GM12878 (cell line): ENCODE measurements at regions not wholly inside any gene's neighbourhood (a gene's known extent, or its start where the extent isn't known, plus 50 kb on each side); places are given as distances from the start of the nearest gene placed in this dataset.

Experiments
- ATAC-seq: fragments of 200-7000 bp; cut with Tn5 transposase; 3 replicates; pipeline ENCODE4 v1.9.1; 2020; ENCODE audit warnings: mild to moderate bottlenecking, moderate library complexity
- BruUV-seq: library from RNA; stranded (reverse); fragments of 400-500 nt; replicated peaks from 2 replicates; lab custom pipeline; 2021; lab: Mats Ljungman, UMichigan
- CTCF ChIA-PET: fragments of 300-600 bp; sonication (Branson Sonifier 250); formaldehyde crosslinking; extraction: SDS; loops from one replicate; lab custom pipeline; 2021; ENCODE audit warnings: inconsistent platforms; lab: Yijun Ruan, JAX
- POLR2A ChIA-PET: fragments of 350-600 bp; formaldehyde crosslinking; extraction: SDS; loops from one replicate; lab custom pipeline; 2021; ENCODE audit warnings: inconsistent platforms; lab: Charles Lee
- RAD21 ChIA-PET: fragments of 300-600 bp; sonication (Branson Sonifier 250); formaldehyde crosslinking; loops from one replicate; lab custom pipeline; 2023; ENCODE audit warnings: antibody characterized with exemption; ENCODE audit not compliant: unreplicated experiment; lab: Charles Lee
- SMC1A ChIA-PET: fragments of 300-600 bp; sonication (Branson Sonifier 250); formaldehyde crosslinking; loops from one replicate; lab custom pipeline; 2023; ENCODE audit not compliant: unreplicated experiment, uncharacterized antibody; lab: Charles Lee
- DNase-seq: peaks from one replicate; pipeline ENCODE4 v3.0.0-alpha.2; 2011; ENCODE audit warnings: low read depth, low spot score
- FAIRE-seq: peaks from 3 replicates; lab custom pipeline; 2011; peaks lifted over from hg19 to GRCh38; lab: Jason Lieb, UNC
- H2AFZ ChIP-seq: 2 replicates; pipeline ENCODE4 v1.6.0; 2011; ENCODE audit warnings: low read depth, low read length, control low read depth; ENCODE audit not compliant: control insufficient read depth
- H3K27ac ChIP-seq: 2 replicates; pipeline ENCODE4 v1.5.1; 2011; ENCODE audit warnings: control low read depth; ENCODE audit not compliant: control insufficient read depth, insufficient read depth
- H3K27me3 ChIP-seq, 2 experiments: replicated peaks in 1 of 2; 2 replicates each; pipeline versions ENCODE4 v1.6.0 to v1.6.1; 2011; ENCODE audit warnings: low read length in 1 of 2; ENCODE audit not compliant: control insufficient read depth in 2 of 2, insufficient read depth in 2 of 2
- H3K36me3 ChIP-seq, 2 experiments: 2 replicates each; pipeline ENCODE4 v1.5.1; 2011; ENCODE audit warnings: low read length in 1 of 2; ENCODE audit not compliant: control insufficient read depth in 2 of 2, insufficient read depth in 2 of 2
- H3K4me1 ChIP-seq: 2 replicates; pipeline ENCODE4 v1.6.1; 2011; ENCODE audit warnings: mild to moderate bottlenecking, low read length, moderate library complexity, mixed read lengths; ENCODE audit not compliant: control insufficient read depth, insufficient read depth
- H3K4me2 ChIP-seq: 2 replicates; pipeline ENCODE4 v1.6.0; 2011; ENCODE audit warnings: control low read depth; ENCODE audit not compliant: control insufficient read depth, insufficient read depth
- H3K4me3 ChIP-seq: fragments of 200-600 bp; sonication (generic); 2 replicates; pipeline ENCODE4 v1.5.1; 2016
- H3K79me2 ChIP-seq: 2 replicates; pipeline ENCODE4 v1.6.0; 2011; ENCODE audit warnings: low read length; ENCODE audit not compliant: control insufficient read depth, insufficient read depth
- H3K9ac ChIP-seq: 2 replicates; pipeline ENCODE4 v1.8.0; 2011; ENCODE audit warnings: low read length, control low read depth, mixed read lengths; ENCODE audit not compliant: control insufficient read depth, insufficient read depth
- H3K9me3 ChIP-seq: replicated peaks from 3 replicates; pipeline ENCODE4 v1.5.1; 2011; ENCODE audit warnings: mild to moderate bottlenecking, low read length; ENCODE audit not compliant: control insufficient read depth, insufficient read depth
- H4K20me1 ChIP-seq: 2 replicates; pipeline ENCODE4 v1.6.0; 2011; ENCODE audit not compliant: control insufficient read depth, insufficient read depth
- CHD4 ChIP-seq: fragments of 200-600 bp; sonication (generic); IDR thresholded peaks from 2 replicates; pipeline ENCODE4 v1.6.1; 2016; ENCODE audit warnings: mild to moderate bottlenecking
- E2F4 ChIP-seq: IDR thresholded peaks from 2 replicates; pipeline ENCODE4 v1.6.1; 2012; ENCODE audit warnings: low read depth, low read length, improper control_type of control experiment
- EGR1 ChIP-seq, 2 experiments: IDR thresholded peaks; 1 replicate in 1 of 2; 2 replicates in 1 of 2; pipeline ENCODE4 v1.6.1; 2011 to 2012; ENCODE audit warnings: low read depth in 2 of 2, low read length in 2 of 2, borderline replicate concordance in 1 of 2, mild to moderate bottlenecking in 1 of 2, moderate library complexity in 1 of 2
- ESRRA ChIP-seq: IDR thresholded peaks from 2 replicates; pipeline ENCODE4 v1.6.1; 2012; ENCODE audit warnings: mild to moderate bottlenecking, low read length, improper control_type of control experiment
- FOXM1 ChIP-seq: IDR thresholded peaks from 2 replicates; pipeline ENCODE4 v1.6.1; 2012; ENCODE audit warnings: low read depth, mild to moderate bottlenecking, inconsistent platforms, low read length, moderate library complexity
- JUND ChIP-seq: IDR thresholded peaks from 2 replicates; pipeline ENCODE4 v1.6.1; 2012; ENCODE audit warnings: low read depth, mild to moderate bottlenecking, low read length, improper control_type of control experiment, moderate library complexity
- KLF5 ChIP-seq: fragments of 450-650 bp; IDR thresholded peaks from 2 replicates; pipeline ENCODE4 v1.6.1; 2014; ENCODE audit warnings: mild to moderate bottlenecking; ENCODE audit not compliant: partially characterized antibody
- LARP7 ChIP-seq: fragments of 450-650 bp; IDR thresholded peaks from 2 replicates; pipeline ENCODE4 v1.6.1; 2017; ENCODE audit warnings: mild to moderate bottlenecking
- RUNX3 ChIP-seq: IDR thresholded peaks from 2 replicates; pipeline ENCODE4 v1.6.1; 2012; ENCODE audit warnings: low read length, inconsistent platforms
- ZNF207 ChIP-seq: fragments of 450-650 bp; IDR thresholded peaks from 2 replicates; pipeline ENCODE4 v1.6.1; 2014; ENCODE audit warnings: antibody characterized with exemption, mild to moderate bottlenecking, borderline replicate concordance
- ZNF622 ChIP-seq: fragments of 450-650 bp; IDR thresholded peaks from 2 replicates; pipeline ENCODE4 v1.6.1; 2017; ENCODE audit warnings: mild to moderate bottlenecking, inconsistent platforms
- WGBS: methylation state at CpG from one replicate; pipeline ENCODE4 v1.1.6; 2016; ENCODE audit warnings: low lambda C conversion rate; ENCODE audit not compliant: insufficient replicate concordance, insufficient coverage; ENCODE audit errors: missing lambda C conversion rate; 5-methylcytosine and 5-hydroxymethylcytosine counted together
- in situ Hi-C: fragments of 300-500 bp; cut with MboI; formaldehyde crosslinking; loops from 9 replicates; pipeline ENCODE4 v1.14.3; 2018; ENCODE audit warnings: mixed read lengths
- intact Hi-C: fragments of 100-400 bp; cut with micrococcal nuclease; formaldehyde crosslinking; loops from one replicate; pipeline ENCODE4 v1.14.2; 2022; ENCODE audit not compliant: unreplicated experiment
- TF ChIP-seq, protein P1 (sequence below): IDR thresholded peaks from 2 replicates; pipeline ENCODE4 v1.6.1; 2011; ENCODE audit warnings: borderline replicate concordance, low read depth, mild to moderate bottlenecking, moderate library complexity, low read length; ENCODE audit not compliant: insufficient read depth, poor library complexity, severe bottlenecking
- TF ChIP-seq, protein P2 (sequence below): fragments of 450-650 bp; formaldehyde crosslinking; IDR thresholded peaks from 2 replicates; pipeline ENCODE4 v1.4.0; 2020; ENCODE audit warnings: mild to moderate bottlenecking, moderate library complexity

GRCh38 chr10:130806426-130806825 is 505.1 kb downstream of the TCERG1L start:
- H3K27ac ChIP-seq, result no peak overlapping the region
- no peak for TF ChIP-seq CHD4
- TF ChIP-seq RUNX3, result no peak
- TF ChIP-seq FOXM1, result no peak
- TF ChIP-seq ESRRA, result no peak
- TF ChIP-seq, protein P1, sequence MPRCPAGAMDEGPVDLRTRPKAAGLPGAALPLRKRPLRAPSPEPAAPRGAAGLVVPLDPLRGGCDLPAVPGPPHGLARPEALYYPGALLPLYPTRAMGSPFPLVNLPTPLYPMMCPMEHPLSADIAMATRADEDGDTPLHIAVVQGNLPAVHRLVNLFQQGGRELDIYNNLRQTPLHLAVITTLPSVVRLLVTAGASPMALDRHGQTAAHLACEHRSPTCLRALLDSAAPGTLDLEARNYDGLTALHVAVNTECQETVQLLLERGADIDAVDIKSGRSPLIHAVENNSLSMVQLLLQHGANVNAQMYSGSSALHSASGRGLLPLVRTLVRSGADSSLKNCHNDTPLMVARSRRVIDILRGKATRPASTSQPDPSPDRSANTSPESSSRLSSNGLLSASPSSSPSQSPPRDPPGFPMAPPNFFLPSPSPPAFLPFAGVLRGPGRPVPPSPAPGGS, result no peak
- TF ChIP-seq KLF5, result no peak
- no peaks in the 10 kb centered on the region for H3K4me1 ChIP-seq
- H4K20me1 ChIP-seq, result no peaks in the 10 kb centered on the region
- H3K9ac ChIP-seq, result no peak overlapping the region
- POLR2A ChIA-PET, result no interaction called here
- DNase-seq (no peak), FAIRE-seq (no peak), ATAC-seq (no peak)
- H3K36me3 ChIP-seq, result no peaks in the 10 kb centered on the region
- in situ Hi-C loops (no loop called here), intact Hi-C loops (no loop called here)
- no peaks in the 10 kb centered on the region; the same call in 2 of the 3 replicates for H3K9me3 ChIP-seq
- SMC1A ChIA-PET, result no interaction called here
- no peaks in the 10 kb centered on the region for H3K79me2 ChIP-seq
- H3K4me2 ChIP-seq, result no peak overlapping the region
- RAD21 ChIA-PET, result no interaction called here
- no peaks in the 10 kb centered on the region for H3K27me3 ChIP-seq
- H2AFZ ChIP-seq, result no peak overlapping the region
- WGBS, result 31% methylated on average over 12 of the region's 12 CpGs
- BruUV-seq, result no TSS peak
- CTCF ChIA-PET, result no interaction called here
- H3K4me3 ChIP-seq, result no peak overlapping the region

GRCh38 chr10:130807096-130807495 is 504.4 kb downstream of the TCERG1L start:
- Histone ChIP-seq H2AFZ (no peak overlapping the region), H3K4me2 (no peak overlapping the region), H3K36me3 (no peaks in the 10 kb centered on the region), H3K9ac (no peak overlapping the region), H3K4me3 (no peak overlapping the region), H3K4me1 (no peaks in the 10 kb centered on the region), H3K79me2 (no peaks in the 10 kb centered on the region), H3K27me3 (no peaks in the 10 kb centered on the region), H3K27ac (no peak overlapping the region), H3K9me3 (no peaks in the 10 kb centered on the region; the same call in 2 of the 3 replicates), H4K20me1 (no peaks in the 10 kb centered on the region)
- DNase-seq, result no peak
- SMC1A ChIA-PET, result no interaction called here
- RAD21 ChIA-PET, result no interaction called here
- WGBS, result 27% methylated on average over 5 of the region's 5 CpGs
- POLR2A ChIA-PET, result interaction anchor here (0.8 kb wide), 1 partner anchor 10 kb away, joined by 3 read pairs; no protein-coding TSS in a partner anchor
- no TSS peak for BruUV-seq
- intact Hi-C loops (no loop called here), in situ Hi-C loops (no loop called here)
- ATAC-seq, result no peak
- CTCF ChIA-PET, result no interaction called here
- FAIRE-seq, result no peak
- TF ChIP-seq, protein P2, sequence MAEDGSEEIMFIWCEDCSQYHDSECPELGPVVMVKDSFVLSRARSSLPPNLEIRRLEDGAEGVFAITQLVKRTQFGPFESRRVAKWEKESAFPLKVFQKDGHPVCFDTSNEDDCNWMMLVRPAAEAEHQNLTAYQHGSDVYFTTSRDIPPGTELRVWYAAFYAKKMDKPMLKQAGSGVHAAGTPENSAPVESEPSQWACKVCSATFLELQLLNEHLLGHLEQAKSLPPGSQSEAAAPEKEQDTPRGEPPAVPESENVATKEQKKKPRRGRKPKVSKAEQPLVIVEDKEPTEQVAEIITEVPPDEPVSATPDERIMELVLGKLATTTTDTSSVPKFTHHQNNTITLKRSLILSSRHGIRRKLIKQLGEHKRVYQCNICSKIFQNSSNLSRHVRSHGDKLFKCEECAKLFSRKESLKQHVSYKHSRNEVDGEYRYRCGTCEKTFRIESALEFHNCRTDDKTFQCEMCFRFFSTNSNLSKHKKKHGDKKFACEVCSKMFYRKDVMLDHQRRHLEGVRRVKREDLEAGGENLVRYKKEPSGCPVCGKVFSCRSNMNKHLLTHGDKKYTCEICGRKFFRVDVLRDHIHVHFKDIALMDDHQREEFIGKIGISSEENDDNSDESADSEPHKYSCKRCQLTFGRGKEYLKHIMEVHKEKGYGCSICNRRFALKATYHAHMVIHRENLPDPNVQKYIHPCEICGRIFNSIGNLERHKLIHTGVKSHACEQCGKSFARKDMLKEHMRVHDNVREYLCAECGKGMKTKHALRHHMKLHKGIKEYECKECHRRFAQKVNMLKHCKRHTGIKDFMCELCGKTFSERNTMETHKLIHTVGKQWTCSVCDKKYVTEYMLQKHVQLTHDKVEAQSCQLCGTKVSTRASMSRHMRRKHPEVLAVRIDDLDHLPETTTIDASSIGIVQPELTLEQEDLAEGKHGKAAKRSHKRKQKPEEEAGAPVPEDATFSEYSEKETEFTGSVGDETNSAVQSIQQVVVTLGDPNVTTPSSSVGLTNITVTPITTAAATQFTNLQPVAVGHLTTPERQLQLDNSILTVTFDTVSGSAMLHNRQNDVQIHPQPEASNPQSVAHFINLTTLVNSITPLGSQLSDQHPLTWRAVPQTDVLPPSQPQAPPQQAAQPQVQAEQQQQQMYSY (CRISPR knock-in tag), result no peak
- TF ChIP-seq EGR1 (IDR thresholded peaks at IDR 0.05; ENCODE audit: borderline replicate concordance in 1 of 2, low read depth in 2 of 2, low read length in 2 of 2), result no peak
- no peak for TF ChIP-seq JUND
- TF ChIP-seq E2F4, result no peak
- no peak for TF ChIP-seq ZNF207
- no peak for TF ChIP-seq ZNF622
- TF ChIP-seq LARP7, result no peak
